IMR-90 (cell line): ENCODE measurements at regions not wholly inside any gene's neighbourhood (a gene's known extent, or its start where the extent isn't known, plus 50 kb on each side); places are given as distances from the start of the nearest gene placed in this dataset.

Experiments
- ATAC-seq: fragments of 200-7000 bp; cut with Tn5 transposase; 2 replicates; pipeline ENCODE4 v1.9.1; 2020; ENCODE audit warnings: low read depth, mild to moderate bottlenecking, moderate library complexity
- BruUV-seq: library from RNA; stranded (reverse); fragments of 400-500 nt; replicated peaks from 2 replicates; lab custom pipeline; 2021; lab: Mats Ljungman, UMichigan
- CTCF ChIA-PET: fragments of 300-600 bp; formaldehyde crosslinking; extraction: SDS; loops from one replicate; lab custom pipeline; 2021; ENCODE audit warnings: antibody characterized with exemption; lab: Yijun Ruan, JAX
- POLR2A ChIA-PET: fragments of 300-600 bp; sonication (Branson Sonifier 250); formaldehyde crosslinking; loops from one replicate; lab custom pipeline; 2022; ENCODE audit warnings: antibody characterized with exemption; ENCODE audit not compliant: unreplicated experiment; lab: Charles Lee
- DNase-seq: peaks from one replicate; pipeline ENCODE4 v3.0.0; 2013
- H2AFZ ChIP-seq: replicated peaks from 2 replicates; pipeline ENCODE3; 2013; ENCODE audit warnings: low read length, mild to moderate bottlenecking; ENCODE audit not compliant: poor library complexity
- H2AK5ac ChIP-seq: 2 replicates; pipeline ENCODE4 v1.6.1; 2013; ENCODE audit warnings: low read depth, low read length, inconsistent platforms
- H2AK9ac ChIP-seq: replicated peaks from 2 replicates; pipeline ENCODE3; 2013; ENCODE audit warnings: mild to moderate bottlenecking, low read depth, low read length, moderate library complexity; ENCODE audit not compliant: poor library complexity
- H2BK120ac ChIP-seq: 2 replicates; pipeline ENCODE4 v1.6.1; 2013; ENCODE audit warnings: low read depth, low read length, inconsistent platforms
- H2BK15ac ChIP-seq: 3 replicates; pipeline ENCODE4 v1.6.1; 2013; ENCODE audit warnings: low read depth, low read length, inconsistent platforms
- H2BK20ac ChIP-seq: 2 replicates; pipeline ENCODE4 v1.6.1; 2013; ENCODE audit warnings: low read depth, mild to moderate bottlenecking, inconsistent platforms, low read length, moderate library complexity
- H2BK5ac ChIP-seq: 2 replicates; pipeline ENCODE4 v1.6.1; 2013; ENCODE audit warnings: mild to moderate bottlenecking, low read depth, low read length, inconsistent platforms; ENCODE audit not compliant: poor library complexity, severe bottlenecking
- H3K14ac ChIP-seq: replicated peaks from 2 replicates; pipeline ENCODE4 v1.6.1; 2013; ENCODE audit warnings: low read depth, low read length, inconsistent platforms
- H3K18ac ChIP-seq: 2 replicates; pipeline ENCODE4 v1.6.1; 2013; ENCODE audit warnings: low read depth, low read length, control low read depth
- H3K23ac ChIP-seq: 2 replicates; pipeline ENCODE4 v1.6.1; 2013; ENCODE audit warnings: low read depth, low read length, inconsistent platforms
- H3K27ac ChIP-seq: 2 replicates; pipeline ENCODE4 v1.5.1; 2013; ENCODE audit warnings: mild to moderate bottlenecking, control low read depth, low read length; ENCODE audit not compliant: insufficient read depth
- H3K27me3 ChIP-seq: 2 replicates; pipeline ENCODE4 v1.6.1; 2013; ENCODE audit warnings: low read length; ENCODE audit not compliant: control insufficient read depth, insufficient read depth
- H3K36me3 ChIP-seq: 2 replicates; pipeline ENCODE4 v1.6.1; 2013; ENCODE audit warnings: low read length, mixed read lengths; ENCODE audit not compliant: control insufficient read depth, insufficient read depth
- H3K4ac ChIP-seq: 2 replicates; pipeline ENCODE4 v1.6.1; 2013; ENCODE audit warnings: low read depth, low read length, inconsistent platforms
- H3K4me1 ChIP-seq: 2 replicates; pipeline ENCODE4 v1.6.1; 2013; ENCODE audit warnings: low read length, mixed read lengths; ENCODE audit not compliant: control insufficient read depth, insufficient read depth
- H3K4me2 ChIP-seq: 2 replicates; pipeline ENCODE4 v1.6.1; 2013; ENCODE audit warnings: low read depth, mild to moderate bottlenecking, control low read depth, low read length, moderate library complexity
- H3K4me3 ChIP-seq: 2 replicates; pipeline ENCODE4 v1.5.1; 2013; ENCODE audit warnings: low read depth, mild to moderate bottlenecking, control low read depth, low read length, moderate library complexity; ENCODE audit not compliant: insufficient read depth
- H3K56ac ChIP-seq: 2 replicates; pipeline ENCODE4 v1.6.1; 2013; ENCODE audit warnings: low read length, inconsistent platforms; ENCODE audit not compliant: insufficient read depth; ENCODE audit errors: extremely low read depth
- H3K79me1 ChIP-seq, 2 experiments: 2 replicates each; pipeline ENCODE4 v1.6.1; 2013; ENCODE audit warnings: low read length in 2 of 2, inconsistent platforms in 1 of 2, low read depth in 1 of 2
- H3K9ac ChIP-seq: 2 replicates; pipeline ENCODE4 v1.6.1; 2013; ENCODE audit warnings: low read depth, low read length, control low read depth
- H3K9me1 ChIP-seq: 2 replicates; pipeline ENCODE4 v1.6.1; 2013; ENCODE audit warnings: low read length, inconsistent platforms; ENCODE audit not compliant: insufficient read depth
- H3K9me3 ChIP-seq: 2 replicates; pipeline ENCODE4 v1.6.1; 2013; ENCODE audit warnings: low read length; ENCODE audit not compliant: control insufficient read depth, insufficient read depth
- H4K20me1 ChIP-seq: 2 replicates; pipeline ENCODE4 v1.6.1; 2013; ENCODE audit warnings: low read length, inconsistent platforms; ENCODE audit not compliant: insufficient read depth
- H4K5ac ChIP-seq: 2 replicates; pipeline ENCODE4 v1.6.1; 2013; ENCODE audit warnings: mild to moderate bottlenecking, low read depth, low read length, control low read depth
- H4K8ac ChIP-seq, 2 experiments: 2 replicates each; pipeline ENCODE4 v1.6.1; 2013; ENCODE audit warnings: low read depth in 2 of 2, low read length in 2 of 2, control low read depth in 1 of 2, inconsistent platforms in 1 of 2
- H4K91ac ChIP-seq: 2 replicates; pipeline ENCODE4 v1.6.1; 2013; ENCODE audit warnings: low read depth, low read length, inconsistent platforms; ENCODE audit not compliant: insufficient read depth
- BHLHE40 ChIP-seq: fragments of 150-350 bp; IDR thresholded peaks from 2 replicates; pipeline ENCODE4 v1.6.1; 2016; ENCODE audit warnings: mild to moderate bottlenecking, low read depth, low read length
- CEBPB ChIP-seq: IDR thresholded peaks from 2 replicates; pipeline ENCODE4 v1.6.1; 2012; ENCODE audit warnings: low read depth, low read length, improper control_type of control experiment
- CHD1 ChIP-seq: IDR thresholded peaks from 2 replicates; pipeline ENCODE4 v1.6.1; 2012; ENCODE audit warnings: low read depth, low read length, improper control_type of control experiment
- ELK1 ChIP-seq: fragments of 150-350 bp; IDR thresholded peaks from 2 replicates; pipeline ENCODE4 v1.6.1; 2016; ENCODE audit warnings: low read depth, mild to moderate bottlenecking, low read length, moderate library complexity, borderline replicate concordance
- FOS ChIP-seq: fragments of 150-350 bp; IDR thresholded peaks from 2 replicates; pipeline ENCODE4 v1.6.1; 2016; ENCODE audit warnings: low read depth, low read length
- MAFK ChIP-seq: IDR thresholded peaks from 2 replicates; pipeline ENCODE4 v1.6.1; 2012; ENCODE audit warnings: low read depth, low read length, improper control_type of control experiment
- MAZ ChIP-seq: IDR thresholded peaks from 2 replicates; pipeline ENCODE4 v1.6.1; 2012; ENCODE audit warnings: low read depth, mild to moderate bottlenecking, low read length, improper control_type of control experiment, moderate library complexity, borderline replicate concordance
- MXI1 ChIP-seq: IDR thresholded peaks from 2 replicates; pipeline ENCODE4 v1.6.1; 2012; ENCODE audit warnings: low read depth, mild to moderate bottlenecking, low read length, moderate library complexity, borderline replicate concordance
- NFE2L2 ChIP-seq: fragments of 150-350 bp; IDR thresholded peaks from 2 replicates; pipeline ENCODE4 v1.6.1; 2016; ENCODE audit warnings: low read depth, mild to moderate bottlenecking, low read length
- POLR2A ChIP-seq: IDR thresholded peaks from 2 replicates; pipeline ENCODE4 v1.6.1; 2012; ENCODE audit warnings: mild to moderate bottlenecking, low read depth, low read length
- RAD21 ChIP-seq: IDR thresholded peaks from 2 replicates; pipeline ENCODE4 v1.6.1; 2012; ENCODE audit warnings: low read length, improper control_type of control experiment
- RCOR1 ChIP-seq: IDR thresholded peaks from 2 replicates; pipeline ENCODE4 v1.6.1; 2012; ENCODE audit warnings: mild to moderate bottlenecking, low read length, improper control_type of control experiment; ENCODE audit not compliant: insufficient replicate concordance
- RFX5 ChIP-seq: IDR thresholded peaks from 2 replicates; pipeline ENCODE4 v1.8.0; 2012; ENCODE audit warnings: low read depth, mild to moderate bottlenecking, low read length, moderate library complexity
- SMC3 ChIP-seq: fragments of 150-350 bp; IDR thresholded peaks from 2 replicates; pipeline ENCODE4 v1.6.1; 2016; ENCODE audit warnings: low read depth, mild to moderate bottlenecking, antibody characterized with exemption, low read length, moderate library complexity
- WGBS, 2 experiments: methylation state at CpG; one replicate each; pipeline versions ENCODE4 v1.1.5 to v1.1.7; 2013; ENCODE audit warnings: missing lambda C conversion rate in 2 of 2; ENCODE audit not compliant: insufficient read length in 1 of 2; ENCODE audit errors: extremely low coverage in 2 of 2; 5-methylcytosine and 5-hydroxymethylcytosine counted together
- dilution Hi-C: fragments of 300-500 bp; cut with HindIII; formaldehyde crosslinking; loops from one replicate; pipeline ENCODE4 v1.14.3; 2018; ENCODE audit warnings: low sequenced_read_pairs; ENCODE audit not compliant: unreplicated experiment
- in situ Hi-C: fragments of 300-500 bp; cut with MboI; formaldehyde crosslinking; loops from 3 replicates; pipeline ENCODE4 v1.14.3; 2019; ENCODE audit warnings: low sequenced_read_pairs, inconsistent platforms, mixed read lengths
- intact Hi-C: fragments of 100-400 bp; cut with micrococcal nuclease; formaldehyde crosslinking; loops from 2 replicates; pipeline ENCODE4 v1.10.0; 2022
- TF ChIP-seq, protein P1 (sequence below): fragments of 150-350 bp; IDR thresholded peaks from 2 replicates; pipeline ENCODE4 v1.6.1; 2017; ENCODE audit warnings: mild to moderate bottlenecking, antibody characterized with exemption, low read length, low read depth
- TF ChIP-seq, protein P2 (sequence below): conservative IDR thresholded peaks from 2 replicates; pipeline ENCODE4 v1.5.1; 2012; ENCODE audit warnings: mild to moderate bottlenecking, low read depth, low read length, improper control_type of control experiment

DNA sequence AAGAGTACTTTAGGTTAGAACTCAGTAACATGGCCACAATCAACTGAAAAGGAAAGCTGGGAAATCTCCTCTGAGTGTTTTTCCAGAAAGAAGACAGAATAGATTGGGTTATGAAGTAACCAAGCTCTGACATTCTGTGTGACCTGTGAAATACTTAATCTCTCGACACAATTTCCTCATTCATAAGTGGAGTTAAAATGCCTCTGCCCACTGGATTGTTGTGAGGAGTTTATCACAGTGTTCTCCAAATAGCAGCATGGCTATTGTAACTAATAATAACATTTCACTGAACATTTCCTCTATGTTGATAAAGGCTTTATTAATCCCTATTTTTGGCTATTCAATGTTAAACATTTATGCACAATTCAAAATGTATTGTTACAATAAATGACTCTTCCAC, 311.0 kb downstream of the GABRB2 start:
- no peak overlapping the region for H2AFZ ChIP-seq
- in situ Hi-C loops (no loop called here), intact Hi-C loops (no loop called here), dilution Hi-C loops (no loop called here)
- DNase-seq (no peak), ATAC-seq (no peak)
- no peak overlapping the region for H4K91ac ChIP-seq
- H3K4ac ChIP-seq: no peak overlapping the region
- CTCF ChIA-PET: interaction anchor here (0.7 kb wide), 1 partner anchor 52 kb away, joined by 4 read pairs; no protein-coding TSS in a partner anchor
- H2BK15ac ChIP-seq: no peak overlapping the region
- no peak overlapping the region for H3K27ac ChIP-seq
- no peaks in the 10 kb centered on the region for H3K4me1 ChIP-seq
- no peak overlapping the region for H2AK9ac ChIP-seq
- H3K36me3 ChIP-seq: no peaks in the 10 kb centered on the region
- no peaks in the 10 kb centered on the region for H4K20me1 ChIP-seq
- no peak overlapping the region for H4K5ac ChIP-seq
- H2BK20ac ChIP-seq: no peak overlapping the region
- no peak overlapping the region for H3K14ac ChIP-seq
- TF ChIP-seq POLR2A (no peak), RFX5 (no peak), RCOR1 (no peak), SMC3 (no peak), CEBPB (no peak), MAFK (no peak), ELK1 (no peak), FOS (no peak), MAZ (no peak), BHLHE40 (no peak), NFE2L2 (no peak), RAD21 (no peak), MXI1 (no peak), CHD1 (no peak)
- TF ChIP-seq, protein P1, sequence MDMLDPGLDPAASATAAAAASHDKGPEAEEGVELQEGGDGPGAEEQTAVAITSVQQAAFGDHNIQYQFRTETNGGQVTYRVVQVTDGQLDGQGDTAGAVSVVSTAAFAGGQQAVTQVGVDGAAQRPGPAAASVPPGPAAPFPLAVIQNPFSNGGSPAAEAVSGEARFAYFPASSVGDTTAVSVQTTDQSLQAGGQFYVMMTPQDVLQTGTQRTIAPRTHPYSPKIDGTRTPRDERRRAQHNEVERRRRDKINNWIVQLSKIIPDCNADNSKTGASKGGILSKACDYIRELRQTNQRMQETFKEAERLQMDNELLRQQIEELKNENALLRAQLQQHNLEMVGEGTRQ: no peak
- TF ChIP-seq, protein P2, sequence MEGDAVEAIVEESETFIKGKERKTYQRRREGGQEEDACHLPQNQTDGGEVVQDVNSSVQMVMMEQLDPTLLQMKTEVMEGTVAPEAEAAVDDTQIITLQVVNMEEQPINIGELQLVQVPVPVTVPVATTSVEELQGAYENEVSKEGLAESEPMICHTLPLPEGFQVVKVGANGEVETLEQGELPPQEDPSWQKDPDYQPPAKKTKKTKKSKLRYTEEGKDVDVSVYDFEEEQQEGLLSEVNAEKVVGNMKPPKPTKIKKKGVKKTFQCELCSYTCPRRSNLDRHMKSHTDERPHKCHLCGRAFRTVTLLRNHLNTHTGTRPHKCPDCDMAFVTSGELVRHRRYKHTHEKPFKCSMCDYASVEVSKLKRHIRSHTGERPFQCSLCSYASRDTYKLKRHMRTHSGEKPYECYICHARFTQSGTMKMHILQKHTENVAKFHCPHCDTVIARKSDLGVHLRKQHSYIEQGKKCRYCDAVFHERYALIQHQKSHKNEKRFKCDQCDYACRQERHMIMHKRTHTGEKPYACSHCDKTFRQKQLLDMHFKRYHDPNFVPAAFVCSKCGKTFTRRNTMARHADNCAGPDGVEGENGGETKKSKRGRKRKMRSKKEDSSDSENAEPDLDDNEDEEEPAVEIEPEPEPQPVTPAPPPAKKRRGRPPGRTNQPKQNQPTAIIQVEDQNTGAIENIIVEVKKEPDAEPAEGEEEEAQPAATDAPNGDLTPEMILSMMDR: no peak
- H3K23ac ChIP-seq: no peak overlapping the region
- no peak overlapping the region for H2AK5ac ChIP-seq
- H2BK120ac ChIP-seq: no peak overlapping the region
- POLR2A ChIA-PET: no interaction called here
- peaks cover 2% of the 10 kb centered on the region for H3K9me3 ChIP-seq
- no peak overlapping the region for H3K4me2 ChIP-seq
- no peak overlapping the region for H4K8ac ChIP-seq
- H3K9me1 ChIP-seq: no peaks in the 10 kb centered on the region
- no peaks in the 10 kb centered on the region for H3K79me1 ChIP-seq
- no CpG with 5 or more reads among the region's 1 CpG for WGBS, 2 experiments
- no TSS peak for BruUV-seq
- no peak overlapping the region for H3K4me3 ChIP-seq
- H3K56ac ChIP-seq: no peak overlapping the region
- no peak overlapping the region for H3K9ac ChIP-seq
- H2BK5ac ChIP-seq: no peak overlapping the region
- H3K27me3 ChIP-seq: no peaks in the 10 kb centered on the region
- H3K18ac ChIP-seq: no peak overlapping the region
